ENCODE measurements at regions not wholly inside any gene's neighbourhood (a gene's known extent, or its start where the extent isn't known, plus 50 kb on each side); places are given as distances from the start of the nearest gene placed in this dataset.

- no peak for DNase-seq (ENCODE audit: low read depth)
Measured at GRCh38 chr9:1490341-1491232, 440.4 kb downstream of the DMRT2 start.

GRCh38 chr9:1492156-1492555 lies 442.0 kb downstream of the DMRT2 start:
- DNase-seq (ENCODE audit: low read depth), result no peak

- no peak for DNase-seq (ENCODE audit: low read depth)
Measured at GRCh38 chr9:1495282-1496030, 445.3 kb downstream of the DMRT2 start.

- no peak for DNase-seq (ENCODE audit: low read depth)
Measured at GRCh38 chr9:1505489-1505888, 455.3 kb downstream of the DMRT2 start.

- DNase-seq (ENCODE audit: low read depth), result no peak
Measured at GRCh38 chr9:1510712-1511111, 460.6 kb downstream of the DMRT2 start.

GRCh38 chr9:1513105-1513504 lies 462.9 kb downstream of the DMRT2 start:
- no peak for DNase-seq (ENCODE audit: low read depth)

- no peak for DNase-seq (ENCODE audit: low read depth)
Measured at GRCh38 chr9:1514250-1514649, 464.1 kb downstream of the DMRT2 start.

GRCh38 chr9:1514776-1515363 lies 464.7 kb downstream of the DMRT2 start:
- no peak for DNase-seq (ENCODE audit: low read depth)

- no peak for DNase-seq (ENCODE audit: low read depth)
Measured at GRCh38 chr9:1515557-1515956, 465.4 kb downstream of the DMRT2 start.

- no peak for DNase-seq (ENCODE audit: low read depth)
Measured at GRCh38 chr9:1521547-1521946, 471.4 kb downstream of the DMRT2 start.

GRCh38 chr9:1522219-1522767 lies 472.1 kb downstream of the DMRT2 start:
- DNase-seq (ENCODE audit: low read depth), result no peak

- DNase-seq (ENCODE audit: low read depth), result no peak
Measured at GRCh38 chr9:1528456-1528855, 478.3 kb downstream of the DMRT2 start.

- no peak for DNase-seq (ENCODE audit: low read depth)
Measured at GRCh38 chr9:1530696-1531095, 480.5 kb downstream of the DMRT2 start.

GRCh38 chr9:1531424-1531823 lies 481.3 kb downstream of the DMRT2 start:
- DNase-seq (ENCODE audit: low read depth), result no peak

- no peak for DNase-seq (ENCODE audit: low read depth)
Measured at GRCh38 chr9:1532171-1532570, 482.0 kb downstream of the DMRT2 start.

GRCh38 chr9:1535051-1535450 lies 480.1 kb upstream of the SMARCA2 start:
- DNase-seq (ENCODE audit: low read depth), result no peak

GRCh38 chr9:1535599-1535998 lies 479.5 kb upstream of the SMARCA2 start:
- no peak for DNase-seq (ENCODE audit: low read depth)

GRCh38 chr9:1536522-1537170 lies 478.5 kb upstream of the SMARCA2 start:
- DNase-seq (ENCODE audit: low read depth), result no peak

GRCh38 chr9:1538301-1538700 lies 476.8 kb upstream of the SMARCA2 start:
- no peak for DNase-seq (ENCODE audit: low read depth)

- DNase-seq (ENCODE audit: low read depth), result no peak
Measured at GRCh38 chr9:1539216-1539615, 475.9 kb upstream of the SMARCA2 start.

- no peak for DNase-seq (ENCODE audit: low read depth)
Measured at GRCh38 chr9:1550636-1551035, 464.5 kb upstream of the SMARCA2 start.
